ENCODE measurements at regions not wholly inside any gene's neighbourhood (a gene's known extent, or its start where the extent isn't known, plus 50 kb on each side); places are given as distances from the start of the nearest gene placed in this dataset.

- no peaks in the 10 kb centered on the region for H3K36me3 Mint-ChIP-seq
- no peak overlapping the region for H3K27ac Mint-ChIP-seq
- no peaks in the 10 kb centered on the region for H3K9me3 Mint-ChIP-seq
- no peak overlapping the region for H3K4me3 Mint-ChIP-seq
- no peaks in the 10 kb centered on the region for H3K27me3 Mint-ChIP-seq
- H3K4me1 Mint-ChIP-seq = no peaks in the 10 kb centered on the region
Observed at GRCh38 chrX:106300656-106301055, 132.6 kb downstream of the PWWP3B start.

DNA sequence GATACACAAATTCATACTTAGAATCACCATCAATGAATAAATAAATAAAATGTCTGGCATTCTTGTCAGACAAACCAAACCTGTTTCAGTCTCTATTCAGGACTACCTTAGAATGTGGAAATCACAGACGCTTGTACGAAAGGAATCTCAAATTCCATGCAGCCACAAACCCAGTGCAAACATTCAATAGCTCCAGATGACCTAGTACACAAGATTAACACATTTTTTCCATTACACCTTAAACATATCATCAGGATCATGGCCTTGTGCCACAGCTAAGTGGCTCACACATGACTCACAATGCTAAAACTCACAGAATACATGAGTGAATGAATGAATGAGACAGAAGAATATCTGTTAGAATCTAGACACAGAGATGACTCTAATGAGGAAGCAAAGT, 134.2 kb downstream of the PWWP3B start:
- Mint-ChIP-seq H3K27ac (no peak overlapping the region), H3K4me3 (no peak overlapping the region), H3K36me3 (no peaks in the 10 kb centered on the region), H3K9me3 (no peaks in the 10 kb centered on the region), H3K27me3 (no peaks in the 10 kb centered on the region), H3K4me1 (no peaks in the 10 kb centered on the region)

DNA sequence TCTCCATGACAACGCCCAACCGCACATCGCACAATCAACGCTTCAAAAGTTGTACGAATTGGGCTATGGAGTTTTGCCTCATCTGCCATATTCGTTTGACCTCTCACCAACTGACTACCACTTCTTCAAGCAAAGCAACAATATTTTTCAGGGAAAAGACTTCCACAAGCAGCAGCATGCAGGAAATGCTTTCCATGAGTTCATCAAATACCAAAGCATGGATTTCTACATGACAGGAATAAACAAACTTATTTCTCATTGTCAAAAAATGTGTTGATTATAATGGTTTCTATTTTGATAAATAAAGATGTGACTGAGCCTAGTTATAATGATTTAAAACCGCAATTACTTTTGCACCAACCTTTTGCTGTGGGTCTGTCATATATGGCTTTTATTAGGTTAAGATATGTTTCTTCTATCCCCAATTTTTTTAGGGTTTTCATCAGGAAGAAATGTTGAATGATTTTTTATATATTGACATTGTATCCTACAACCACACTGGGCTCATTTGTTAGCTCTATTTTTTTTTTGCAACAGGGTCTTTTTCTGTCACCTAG, 138.4 kb downstream of the PWWP3B start:
- H3K27ac Mint-ChIP-seq = no peak overlapping the region
- no peaks in the 10 kb centered on the region for H3K9me3 Mint-ChIP-seq
- H3K4me3 Mint-ChIP-seq = no peak overlapping the region
- no peaks in the 10 kb centered on the region for H3K4me1 Mint-ChIP-seq
- no peaks in the 10 kb centered on the region for H3K36me3 Mint-ChIP-seq
- H3K27me3 Mint-ChIP-seq = no peaks in the 10 kb centered on the region

DNA sequence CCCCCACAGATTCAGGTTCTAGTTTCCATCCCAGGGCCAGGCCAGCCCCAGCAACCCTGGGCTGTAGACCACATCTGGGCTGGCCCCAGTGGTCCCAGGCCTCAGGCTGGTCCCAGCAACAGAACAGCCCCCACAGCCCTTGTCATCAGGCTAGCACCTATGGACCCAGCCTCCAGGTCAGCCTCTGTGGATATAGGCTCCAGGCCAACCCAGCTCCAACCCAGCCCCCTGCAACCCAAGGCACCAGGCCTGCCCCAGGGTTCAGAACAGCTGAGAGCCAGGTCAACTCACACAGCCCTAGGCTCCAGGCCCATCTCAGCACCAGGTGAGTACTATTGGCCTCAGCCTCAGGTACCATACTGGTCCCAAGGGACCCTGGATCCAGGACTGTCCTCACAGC, 155.3 kb downstream of the PWWP3B start:
- no peak overlapping the region for H3K4me3 Mint-ChIP-seq
- H3K9me3 Mint-ChIP-seq = peaks cover 4% of the 10 kb centered on the region
- no peaks in the 10 kb centered on the region for H3K27me3 Mint-ChIP-seq
- H3K4me1 Mint-ChIP-seq = no peaks in the 10 kb centered on the region
- H3K36me3 Mint-ChIP-seq = no peaks in the 10 kb centered on the region
- H3K27ac Mint-ChIP-seq = no peak overlapping the region

- Mint-ChIP-seq H3K4me3 (no peak overlapping the region), H3K4me1 (no peaks in the 10 kb centered on the region), H3K27ac (no peak overlapping the region), H3K9me3 (no peaks in the 10 kb centered on the region), H3K27me3 (no peaks in the 10 kb centered on the region), H3K36me3 (no peaks in the 10 kb centered on the region)
Observed at GRCh38 chrX:106331606-106332005, 163.5 kb downstream of the PWWP3B start.

DNA sequence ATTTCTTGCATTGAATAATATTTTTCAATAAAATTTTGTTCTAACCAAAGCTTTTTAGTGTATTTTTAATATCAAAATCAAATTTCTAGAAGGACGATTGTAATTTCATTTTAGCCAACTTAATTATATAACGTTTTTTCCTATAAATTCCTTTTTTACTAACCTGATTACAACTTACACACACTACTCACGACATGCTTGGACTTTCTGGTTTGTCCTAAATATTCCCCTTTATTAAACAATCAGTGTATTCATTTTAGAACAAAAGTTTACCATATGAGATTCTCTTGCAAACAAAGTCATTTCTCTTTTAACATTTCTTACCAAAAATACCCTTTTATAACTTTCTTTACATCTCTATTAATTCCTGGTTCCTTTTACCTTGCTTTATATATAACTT, 173.7 kb downstream of the PWWP3B start:
- Mint-ChIP-seq H3K9me3 (no peaks in the 10 kb centered on the region), H3K4me1 (no peaks in the 10 kb centered on the region), H3K36me3 (no peaks in the 10 kb centered on the region), H3K4me3 (no peak overlapping the region), H3K27me3 (no peaks in the 10 kb centered on the region), H3K27ac (no peak overlapping the region)

GRCh38 chrX:106356580-106356979, 188.5 kb downstream of the PWWP3B start:
- no peaks in the 10 kb centered on the region for H3K36me3 Mint-ChIP-seq
- no peak overlapping the region for H3K27ac Mint-ChIP-seq
- H3K9me3 Mint-ChIP-seq = no peaks in the 10 kb centered on the region
- no peaks in the 10 kb centered on the region for H3K27me3 Mint-ChIP-seq
- no peak overlapping the region for H3K4me3 Mint-ChIP-seq
- H3K4me1 Mint-ChIP-seq = no peaks in the 10 kb centered on the region

GRCh38 chrX:106363214-106363613, 195.1 kb downstream of the PWWP3B start:
- no peak overlapping the region for H3K4me3 Mint-ChIP-seq
- H3K27ac Mint-ChIP-seq = no peak overlapping the region
- no peaks in the 10 kb centered on the region for H3K9me3 Mint-ChIP-seq
- no peaks in the 10 kb centered on the region for H3K36me3 Mint-ChIP-seq
- H3K27me3 Mint-ChIP-seq = no peaks in the 10 kb centered on the region
- no peaks in the 10 kb centered on the region for H3K4me1 Mint-ChIP-seq

DNA sequence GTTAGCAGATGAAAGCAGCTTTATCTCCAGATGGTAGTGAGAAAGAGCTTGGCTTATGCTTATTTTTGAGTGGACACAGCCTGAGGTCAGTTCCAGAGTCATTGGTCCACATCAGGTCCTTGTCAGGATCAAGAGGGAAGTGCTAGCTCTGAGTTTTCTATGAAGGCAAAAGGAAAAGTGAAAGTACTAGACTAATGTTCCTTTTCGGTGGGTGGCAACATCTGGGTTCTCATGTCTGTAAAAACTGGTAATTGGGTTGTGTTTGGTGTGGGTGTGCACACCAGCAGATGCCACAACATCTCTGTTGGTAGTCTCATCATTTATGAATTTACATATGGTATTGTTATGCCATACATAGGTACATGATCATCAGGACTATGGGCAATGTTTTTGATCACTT, 210.5 kb downstream of the PWWP3B start:
- Mint-ChIP-seq H3K4me3 (peak overlapping the region; percentile 19), H3K27ac (no peak overlapping the region)

GRCh38 chrX:106391284-106391911, 220.4 kb upstream of the RADX start:
- Mint-ChIP-seq H3K27ac (no peak overlapping the region), H3K27me3 (no peaks in the 10 kb centered on the region), H3K4me1 (no peaks in the 10 kb centered on the region), H3K9me3 (no peaks in the 10 kb centered on the region), H3K36me3 (no peaks in the 10 kb centered on the region), H3K4me3 (no peak overlapping the region)

More for the DNA sequence above, 210.5 kb downstream of the PWWP3B start:
- H3K36me3 Mint-ChIP-seq = no peaks in the 10 kb centered on the region
- H3K4me1 Mint-ChIP-seq = peaks cover 5% of the 10 kb centered on the region
- no peaks in the 10 kb centered on the region for H3K9me3 Mint-ChIP-seq
- H3K27me3 Mint-ChIP-seq = no peaks in the 10 kb centered on the region

- H3K36me3 Mint-ChIP-seq = no peaks in the 10 kb centered on the region
- no peak overlapping the region for H3K27ac Mint-ChIP-seq
- no peaks in the 10 kb centered on the region for H3K27me3 Mint-ChIP-seq
- H3K9me3 Mint-ChIP-seq = no peaks in the 10 kb centered on the region
- H3K4me3 Mint-ChIP-seq = no peak overlapping the region
- no peaks in the 10 kb centered on the region for H3K4me1 Mint-ChIP-seq
Observed at GRCh38 chrX:106392346-106392745, 219.4 kb upstream of the RADX start.

GRCh38 chrX:106397788-106398538, 213.8 kb upstream of the RADX start:
- Mint-ChIP-seq H3K27me3 (no peaks in the 10 kb centered on the region), H3K4me3 (no peak overlapping the region), H3K9me3 (no peaks in the 10 kb centered on the region), H3K27ac (no peak overlapping the region), H3K36me3 (no peaks in the 10 kb centered on the region), H3K4me1 (no peaks in the 10 kb centered on the region)

DNA sequence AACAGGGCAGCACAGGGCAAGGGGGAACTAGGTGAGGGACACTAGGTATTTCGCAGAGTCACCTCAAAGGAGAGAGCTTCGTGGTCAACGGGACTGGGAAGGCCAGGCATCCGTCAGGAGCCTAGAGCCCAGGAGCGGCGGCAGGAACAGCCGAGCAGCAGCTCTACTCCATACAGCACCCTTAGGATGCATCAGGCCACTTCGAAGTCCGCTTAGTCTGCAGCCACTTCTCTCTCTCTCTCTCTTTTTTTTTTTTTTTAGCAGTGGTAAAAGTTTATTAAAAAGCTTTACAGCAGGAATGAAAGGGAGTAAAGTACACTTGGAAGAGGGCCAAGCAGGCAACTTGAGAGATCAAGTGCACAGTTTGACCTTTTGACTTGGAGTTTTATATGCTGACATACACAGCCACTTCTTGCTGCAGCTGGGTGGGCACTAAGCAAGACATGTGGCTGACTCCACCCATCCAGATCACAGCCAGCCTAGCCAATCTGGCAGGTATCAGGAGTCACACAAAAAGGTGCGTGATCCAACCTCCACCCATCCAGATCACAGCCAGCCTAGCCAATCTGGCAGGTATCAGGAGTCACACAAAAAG, 209.7 kb upstream of the RADX start:
- Mint-ChIP-seq H3K27me3 (no peaks in the 10 kb centered on the region), H3K4me3 (no peak overlapping the region)

DNA sequence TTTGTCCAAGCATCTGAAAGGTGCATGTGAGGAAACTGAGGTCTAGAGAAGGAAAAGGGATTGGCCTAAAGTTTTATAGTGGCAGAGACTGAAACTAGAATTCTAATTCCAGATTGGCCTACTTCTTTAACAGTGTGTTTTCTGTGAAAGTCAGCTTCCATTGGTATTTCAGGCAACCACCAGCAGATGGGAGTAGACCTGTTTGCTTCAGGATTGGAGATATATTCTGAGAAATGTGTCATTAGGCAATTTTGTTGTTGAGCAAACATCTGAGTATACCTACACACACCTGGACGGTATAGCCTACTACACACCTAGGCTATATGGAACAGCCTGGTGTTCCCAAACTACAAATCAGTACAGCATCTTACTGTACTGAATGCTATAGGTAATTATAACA, 207.3 kb upstream of the RADX start:
- Mint-ChIP-seq H3K4me1 (no peaks in the 10 kb centered on the region), H3K36me3 (no peaks in the 10 kb centered on the region), H3K27me3 (no peaks in the 10 kb centered on the region)

More for the DNA sequence above, 209.7 kb upstream of the RADX start:
- Mint-ChIP-seq H3K4me1 (no peaks in the 10 kb centered on the region), H3K27ac (no peak overlapping the region), H3K9me3 (no peaks in the 10 kb centered on the region), H3K36me3 (no peaks in the 10 kb centered on the region)

GRCh38 chrX:106415276-106415895, 196.4 kb upstream of the RADX start:
- H3K4me1 Mint-ChIP-seq = no peaks in the 10 kb centered on the region
- H3K27me3 Mint-ChIP-seq = no peaks in the 10 kb centered on the region
- no peak overlapping the region for H3K4me3 Mint-ChIP-seq
- no peaks in the 10 kb centered on the region for H3K9me3 Mint-ChIP-seq
- H3K27ac Mint-ChIP-seq = no peak overlapping the region
- no peaks in the 10 kb centered on the region for H3K36me3 Mint-ChIP-seq

More for the DNA sequence above, 207.3 kb upstream of the RADX start:
- H3K27ac Mint-ChIP-seq = no peak overlapping the region
- no peak overlapping the region for H3K4me3 Mint-ChIP-seq
- no peaks in the 10 kb centered on the region for H3K9me3 Mint-ChIP-seq

DNA sequence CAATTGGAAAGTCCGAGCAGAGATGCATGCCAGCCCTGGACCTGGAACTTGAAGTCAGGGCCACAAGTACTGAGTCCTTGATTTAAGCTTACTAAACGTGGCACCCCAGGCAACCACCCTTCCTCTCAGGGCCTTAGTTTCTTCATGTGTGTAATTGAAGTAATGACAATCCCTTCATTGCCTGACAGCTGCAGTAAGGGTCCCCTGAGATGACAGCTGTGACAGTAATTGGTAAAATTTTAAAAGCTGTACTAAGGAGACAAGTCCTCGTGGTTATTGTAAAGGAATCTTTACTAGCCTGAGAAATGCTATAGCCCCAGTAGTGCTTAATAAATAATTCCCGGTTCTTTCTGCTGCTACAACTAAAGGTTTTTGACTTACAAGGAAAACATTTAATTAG, 175.1 kb upstream of the RADX start:
- peaks cover 2% of the 10 kb centered on the region for H3K27me3 Mint-ChIP-seq
- no peak overlapping the region for H3K4me3 Mint-ChIP-seq
- no peaks in the 10 kb centered on the region for H3K4me1 Mint-ChIP-seq

More for the DNA sequence above, 175.1 kb upstream of the RADX start:
- Mint-ChIP-seq H3K36me3 (no peaks in the 10 kb centered on the region), H3K9me3 (no peaks in the 10 kb centered on the region), H3K27ac (no peak overlapping the region)
